ENCODE measurements at regions not wholly inside any gene's neighbourhood (a gene's known extent, or its start where the extent isn't known, plus 50 kb on each side); places are given as distances from the start of the nearest gene placed in this dataset.

- TF ChIP-seq EZH2 (IDR thresholded peaks at IDR 0.05) (no peak), POLR2AphosphoS5 (IDR thresholded peaks at IDR 0.05; ENCODE audit: borderline replicate concordance, low read depth, low read length) (no peak)
Observed at GRCh38 chr7:79965946-79966345, 168.7 kb upstream of the GNAI1 start.
